ENCODE measurements at regions not wholly inside any gene's neighbourhood (a gene's known extent, or its start where the extent isn't known, plus 50 kb on each side); places are given as distances from the start of the nearest gene placed in this dataset.

DNA sequence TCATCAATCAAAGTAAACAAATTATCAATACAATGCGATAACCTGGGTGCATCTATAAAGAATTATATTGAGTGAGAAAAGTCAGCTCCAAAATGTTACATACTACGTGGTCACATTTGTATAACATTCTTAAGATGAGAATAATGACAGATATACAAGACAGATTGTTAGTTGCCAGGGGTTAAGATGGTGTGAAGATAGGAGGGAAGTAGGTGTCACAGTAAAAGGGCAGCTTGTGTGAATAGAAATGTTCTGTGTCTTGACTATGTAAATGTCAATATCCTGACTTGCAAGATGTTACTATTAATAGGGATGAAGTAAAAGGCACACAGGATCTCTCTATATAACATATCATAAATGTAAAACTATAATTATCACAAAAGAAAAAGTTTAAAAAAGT, 611.2 kb upstream of the SPRY2 start:
- H3K4me1 Mint-ChIP-seq (ENCODE audit: insufficient read depth, unreplicated experiment), result no peaks in the 10 kb centered on the region
- intact Hi-C loops (cut with micrococcal nuclease), result no loop called here
- H3K27me3 Mint-ChIP-seq (ENCODE audit: insufficient read depth, unreplicated experiment), result no peaks in the 10 kb centered on the region
- no peak for DNase-seq (ENCODE audit: unreplicated experiment)
- TF ChIP-seq, protein P1, sequence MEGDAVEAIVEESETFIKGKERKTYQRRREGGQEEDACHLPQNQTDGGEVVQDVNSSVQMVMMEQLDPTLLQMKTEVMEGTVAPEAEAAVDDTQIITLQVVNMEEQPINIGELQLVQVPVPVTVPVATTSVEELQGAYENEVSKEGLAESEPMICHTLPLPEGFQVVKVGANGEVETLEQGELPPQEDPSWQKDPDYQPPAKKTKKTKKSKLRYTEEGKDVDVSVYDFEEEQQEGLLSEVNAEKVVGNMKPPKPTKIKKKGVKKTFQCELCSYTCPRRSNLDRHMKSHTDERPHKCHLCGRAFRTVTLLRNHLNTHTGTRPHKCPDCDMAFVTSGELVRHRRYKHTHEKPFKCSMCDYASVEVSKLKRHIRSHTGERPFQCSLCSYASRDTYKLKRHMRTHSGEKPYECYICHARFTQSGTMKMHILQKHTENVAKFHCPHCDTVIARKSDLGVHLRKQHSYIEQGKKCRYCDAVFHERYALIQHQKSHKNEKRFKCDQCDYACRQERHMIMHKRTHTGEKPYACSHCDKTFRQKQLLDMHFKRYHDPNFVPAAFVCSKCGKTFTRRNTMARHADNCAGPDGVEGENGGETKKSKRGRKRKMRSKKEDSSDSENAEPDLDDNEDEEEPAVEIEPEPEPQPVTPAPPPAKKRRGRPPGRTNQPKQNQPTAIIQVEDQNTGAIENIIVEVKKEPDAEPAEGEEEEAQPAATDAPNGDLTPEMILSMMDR (IDR thresholded peaks at IDR 0.05; ENCODE audit: unreplicated experiment), result no peak
- ChIA-PET POLR2A (no interaction called here), CTCF (no interaction called here)
- H3K9me3 Mint-ChIP-seq (ENCODE audit: unreplicated experiment), result no peaks in the 10 kb centered on the region
- H3K4me3 Mint-ChIP-seq (ENCODE audit: unreplicated experiment), result no peak overlapping the region
- H3K27ac Mint-ChIP-seq (ENCODE audit: low read depth, unreplicated experiment), result no peak overlapping the region
- no peaks in the 10 kb centered on the region for H3K36me3 Mint-ChIP-seq (ENCODE audit: insufficient read depth, unreplicated experiment)
- BruUV-seq (replicated peaks), result no TSS peak

DNA sequence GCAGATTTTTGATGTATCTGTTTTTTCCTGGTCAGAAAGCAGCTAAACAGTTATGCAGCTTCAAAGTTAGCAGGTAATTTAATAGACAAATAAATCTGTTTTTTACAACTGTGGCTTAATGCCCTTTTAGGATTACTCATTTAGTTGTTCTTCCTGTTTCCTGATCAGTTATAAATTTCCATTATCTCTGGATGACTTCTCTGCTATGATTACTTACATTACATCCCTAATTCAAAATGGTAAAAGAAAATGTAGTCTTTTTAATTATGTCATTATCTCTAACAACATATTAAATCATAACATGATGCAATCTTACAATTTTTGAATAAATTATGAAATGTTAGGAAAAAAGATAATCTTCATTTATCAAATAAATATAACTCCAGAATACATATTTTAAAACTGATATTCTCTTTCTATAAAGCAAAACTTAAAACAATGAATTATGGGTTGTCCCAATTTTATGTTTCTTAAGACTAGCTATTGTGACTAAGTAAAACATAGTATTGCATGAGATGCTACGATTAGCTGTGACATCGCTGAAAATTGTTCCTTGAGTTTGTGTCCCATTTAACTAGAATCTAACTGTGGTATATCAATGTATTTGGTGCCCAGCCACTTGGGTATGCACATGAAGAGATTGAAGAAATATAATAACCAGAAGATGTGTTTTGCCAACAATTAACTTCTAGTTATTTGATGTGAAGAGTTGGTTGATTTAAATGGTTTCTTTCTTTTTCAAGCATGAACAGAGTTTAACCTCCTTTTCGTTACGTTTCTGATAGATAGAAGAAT, 605.3 kb upstream of the SPRY2 start:
- ChIA-PET CTCF (interaction anchor here (0.6 to 0.8 kb wide), 2 partner anchors 604 to 647 kb away, joined by 3 read pairs; no protein-coding TSS in a partner anchor), POLR2A (no interaction called here)
- H3K27me3 Mint-ChIP-seq (ENCODE audit: insufficient read depth, unreplicated experiment), result no peaks in the 10 kb centered on the region
- no peaks in the 10 kb centered on the region for H3K9me3 Mint-ChIP-seq (ENCODE audit: unreplicated experiment)
- no peaks in the 10 kb centered on the region for H3K36me3 Mint-ChIP-seq (ENCODE audit: insufficient read depth, unreplicated experiment)
- no TSS peak for BruUV-seq (replicated peaks)
- H3K4me1 Mint-ChIP-seq (ENCODE audit: insufficient read depth, unreplicated experiment), result no peaks in the 10 kb centered on the region
- intact Hi-C loops (cut with micrococcal nuclease), result no loop called here
- H3K4me3 Mint-ChIP-seq (ENCODE audit: unreplicated experiment), result no peak overlapping the region
- TF ChIP-seq, protein P1 (IDR thresholded peaks at IDR 0.05; ENCODE audit: unreplicated experiment), result no peak
- no peak for DNase-seq (ENCODE audit: unreplicated experiment)
- H3K27ac Mint-ChIP-seq (ENCODE audit: low read depth, unreplicated experiment), result no peak overlapping the region

DNA sequence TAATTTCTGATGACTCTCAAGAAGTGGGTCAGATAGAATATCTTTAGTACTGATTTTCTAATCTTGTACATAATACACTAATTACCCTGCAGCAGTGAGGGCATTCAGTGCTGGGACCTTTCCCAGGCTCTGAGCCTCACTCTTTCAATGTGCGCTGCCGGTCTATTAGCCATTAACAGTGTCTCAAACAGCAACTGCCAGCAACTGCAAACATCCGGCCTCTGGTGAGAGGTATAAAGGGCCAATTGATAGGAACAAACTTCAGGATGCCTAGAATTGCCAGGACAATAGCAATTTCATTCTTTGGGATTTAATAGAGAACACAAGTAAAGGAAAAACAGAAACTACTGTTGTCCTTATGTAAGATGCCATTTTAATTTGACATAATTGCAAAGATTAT, 604.4 kb upstream of the SPRY2 start:
- ChIA-PET CTCF (no interaction called here), POLR2A (no interaction called here)
- no peak overlapping the region for H3K27ac Mint-ChIP-seq (ENCODE audit: low read depth, unreplicated experiment)
- no peaks in the 10 kb centered on the region for H3K9me3 Mint-ChIP-seq (ENCODE audit: unreplicated experiment)
- intact Hi-C loops (cut with micrococcal nuclease), result no loop called here
- H3K4me3 Mint-ChIP-seq (ENCODE audit: unreplicated experiment), result no peak overlapping the region
- no peak for DNase-seq (ENCODE audit: unreplicated experiment)
- no peaks in the 10 kb centered on the region for H3K36me3 Mint-ChIP-seq (ENCODE audit: insufficient read depth, unreplicated experiment)
- H3K27me3 Mint-ChIP-seq (ENCODE audit: insufficient read depth, unreplicated experiment), result no peaks in the 10 kb centered on the region
- TF ChIP-seq, protein P1 (IDR thresholded peaks at IDR 0.05; ENCODE audit: unreplicated experiment), result no peak
- BruUV-seq (replicated peaks), result no TSS peak
- no peaks in the 10 kb centered on the region for H3K4me1 Mint-ChIP-seq (ENCODE audit: insufficient read depth, unreplicated experiment)

DNA sequence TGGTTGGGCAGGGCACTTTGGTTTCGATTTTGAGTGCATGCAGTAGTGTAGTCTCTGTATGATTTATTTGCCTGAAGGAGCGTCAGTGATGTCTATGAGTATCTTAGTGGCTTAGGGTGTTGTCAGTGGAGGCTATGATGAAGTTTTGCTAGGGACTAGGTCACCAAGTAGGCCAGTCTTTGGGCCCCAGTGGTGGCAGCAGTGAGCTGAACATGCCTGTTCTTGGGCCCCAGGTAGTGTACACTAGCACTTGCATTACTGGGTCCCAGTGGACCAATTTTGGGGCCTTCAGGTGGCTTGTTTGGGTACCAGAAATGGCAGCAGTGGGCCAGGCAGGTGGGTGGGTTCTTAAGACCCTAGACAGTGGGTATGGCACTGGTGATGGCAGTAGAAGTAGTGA, 598.7 kb upstream of the SPRY2 start:
- Mint-ChIP-seq H3K27me3 (ENCODE audit: insufficient read depth, unreplicated experiment) (no peaks in the 10 kb centered on the region), H3K36me3 (ENCODE audit: insufficient read depth, unreplicated experiment) (no peaks in the 10 kb centered on the region), H3K4me3 (ENCODE audit: unreplicated experiment) (no peak overlapping the region), H3K9me3 (ENCODE audit: unreplicated experiment) (no peaks in the 10 kb centered on the region), H3K4me1 (ENCODE audit: insufficient read depth, unreplicated experiment) (no peaks in the 10 kb centered on the region), H3K27ac (ENCODE audit: low read depth, unreplicated experiment) (no peak overlapping the region)
- ChIA-PET CTCF (interaction anchor here (1.1 kb wide), 1 partner anchor 40 kb away, joined by 4 read pairs; no protein-coding TSS in a partner anchor), POLR2A (no interaction called here)
- TF ChIP-seq, protein P1 (IDR thresholded peaks at IDR 0.05; ENCODE audit: unreplicated experiment), result no peak
- intact Hi-C loops (cut with micrococcal nuclease), result no loop called here
- DNase-seq (ENCODE audit: unreplicated experiment), result no peak
- no TSS peak for BruUV-seq (replicated peaks)
